ENCODE measurements at regions not wholly inside any gene's neighbourhood (a gene's known extent, or its start where the extent isn't known, plus 50 kb on each side); places are given as distances from the start of the nearest gene placed in this dataset.

DNA sequence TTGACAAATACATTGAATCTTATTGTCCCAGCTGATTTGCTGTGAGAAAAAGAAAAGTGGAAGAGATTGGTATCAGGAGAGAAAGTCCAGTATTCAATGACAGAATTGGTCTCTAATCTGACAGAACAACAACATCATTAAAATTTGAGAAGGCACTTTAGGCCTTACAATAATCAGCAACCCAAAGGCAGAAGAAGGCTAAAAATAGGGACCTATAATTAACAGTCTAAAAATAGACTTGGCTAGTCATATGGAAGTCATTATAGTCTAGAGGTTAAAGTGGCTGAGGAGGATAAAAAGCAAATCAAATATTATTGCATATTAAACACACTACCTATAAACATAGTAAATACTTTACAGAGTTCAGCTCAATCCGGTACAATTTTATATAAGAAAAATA is 393.6 kb upstream of the JAG1 start:
- H3K27me3 ChIP-seq, result no peaks in the 10 kb centered on the region
- no peaks in the 10 kb centered on the region for H3K36me3 ChIP-seq
- H3K36me3 Mint-ChIP-seq, result no peaks in the 10 kb centered on the region
- no peaks in the 10 kb centered on the region for H3F3A ChIP-seq (ENCODE audit: low read depth)
- DNase-seq (ENCODE audit: low spot score), result no peak
- no peak overlapping the region for H3K4me3 Mint-ChIP-seq
- no peaks in the 10 kb centered on the region for H3K79me2 ChIP-seq (ENCODE audit: low read depth)
- H3K27ac ChIP-seq, result no peak overlapping the region
- peaks cover 3% of the 10 kb centered on the region for H3K4me1 ChIP-seq
- peaks cover 5% of the 10 kb centered on the region for H3K9me3 Mint-ChIP-seq
- no peak overlapping the region for H2AFZ ChIP-seq (replicated peaks)
- TF ChIP-seq EZH2 (IDR thresholded peaks at IDR 0.05) (no peak), EZH2phosphoT487 (IDR thresholded peaks at IDR 0.05) (no peak)
- TF ChIP-seq, protein P1, sequence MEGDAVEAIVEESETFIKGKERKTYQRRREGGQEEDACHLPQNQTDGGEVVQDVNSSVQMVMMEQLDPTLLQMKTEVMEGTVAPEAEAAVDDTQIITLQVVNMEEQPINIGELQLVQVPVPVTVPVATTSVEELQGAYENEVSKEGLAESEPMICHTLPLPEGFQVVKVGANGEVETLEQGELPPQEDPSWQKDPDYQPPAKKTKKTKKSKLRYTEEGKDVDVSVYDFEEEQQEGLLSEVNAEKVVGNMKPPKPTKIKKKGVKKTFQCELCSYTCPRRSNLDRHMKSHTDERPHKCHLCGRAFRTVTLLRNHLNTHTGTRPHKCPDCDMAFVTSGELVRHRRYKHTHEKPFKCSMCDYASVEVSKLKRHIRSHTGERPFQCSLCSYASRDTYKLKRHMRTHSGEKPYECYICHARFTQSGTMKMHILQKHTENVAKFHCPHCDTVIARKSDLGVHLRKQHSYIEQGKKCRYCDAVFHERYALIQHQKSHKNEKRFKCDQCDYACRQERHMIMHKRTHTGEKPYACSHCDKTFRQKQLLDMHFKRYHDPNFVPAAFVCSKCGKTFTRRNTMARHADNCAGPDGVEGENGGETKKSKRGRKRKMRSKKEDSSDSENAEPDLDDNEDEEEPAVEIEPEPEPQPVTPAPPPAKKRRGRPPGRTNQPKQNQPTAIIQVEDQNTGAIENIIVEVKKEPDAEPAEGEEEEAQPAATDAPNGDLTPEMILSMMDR (IDR thresholded peaks at IDR 0.05), result no peak
- no peak overlapping the region for H3K4me3 ChIP-seq
- H3K4me2 ChIP-seq, result no peak overlapping the region
- H3K9me3 ChIP-seq (ENCODE audit: low read depth), result no peaks in the 10 kb centered on the region
- no peaks in the 10 kb centered on the region for H4K20me1 ChIP-seq (ENCODE audit: low read depth)
- H3K27ac Mint-ChIP-seq, result no peak overlapping the region
- peaks cover 3% of the 10 kb centered on the region for H3K4me1 Mint-ChIP-seq
- no peaks in the 10 kb centered on the region for H3K27me3 Mint-ChIP-seq (ENCODE audit: insufficient read depth, low read depth)
- no peak overlapping the region for H3K9ac ChIP-seq

DNA sequence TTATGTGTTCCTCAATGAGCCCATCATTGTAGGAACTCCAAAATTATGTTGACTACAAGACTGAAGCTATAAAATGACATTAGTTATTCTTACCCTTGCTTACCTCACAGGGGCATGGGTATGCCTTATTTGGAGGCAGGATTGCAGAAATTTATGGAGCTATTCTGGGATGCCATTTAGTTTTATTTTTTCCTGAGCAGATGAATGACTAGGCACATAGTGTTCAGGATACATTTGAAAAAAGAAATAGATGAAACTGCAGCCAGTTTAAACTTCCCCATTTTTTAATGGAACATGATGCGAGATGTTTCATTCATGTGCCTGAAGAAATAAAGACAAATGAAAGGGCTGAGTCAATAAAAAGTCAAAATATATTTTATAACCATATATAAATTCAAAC is 399.2 kb upstream of the JAG1 start:
- H3K9me3 Mint-ChIP-seq, result peaks cover 7% of the 10 kb centered on the region
- no peak overlapping the region for H3K9ac ChIP-seq

DNA sequence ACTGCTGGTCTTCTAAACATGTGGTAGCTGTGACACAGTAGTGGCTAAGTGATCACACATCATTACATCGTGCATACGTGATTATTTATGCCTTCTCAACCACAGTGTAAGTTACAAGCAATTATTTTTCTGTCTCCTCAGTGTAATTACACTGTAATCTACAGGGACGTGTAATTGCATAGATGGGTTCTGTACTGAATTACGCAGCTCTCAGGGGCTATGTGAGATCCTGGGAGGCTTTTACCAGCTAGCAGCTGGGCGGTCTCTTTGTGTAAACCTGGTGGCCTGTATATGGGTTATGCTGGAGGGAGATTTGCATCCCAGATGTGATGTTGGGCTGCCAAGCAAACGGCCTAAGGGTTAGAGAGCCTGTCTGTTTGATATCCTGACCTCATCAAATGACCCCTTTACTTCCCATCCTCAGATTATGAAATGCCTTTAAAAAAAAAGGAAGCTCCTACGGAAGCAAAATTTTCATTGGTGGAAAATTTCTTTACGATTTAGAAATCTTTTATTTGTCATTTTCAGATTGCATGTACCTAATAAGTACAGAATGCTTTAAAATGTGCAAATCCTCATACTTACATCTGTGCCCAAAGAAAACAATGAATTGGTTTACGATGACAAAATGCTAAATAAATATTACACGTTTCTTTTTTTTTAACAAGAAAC is 402.8 kb upstream of the JAG1 start:
- Histone ChIP-seq H3F3A (ENCODE audit: low read depth) (no peaks in the 10 kb centered on the region), H3K9ac (no peak overlapping the region), H3K79me2 (ENCODE audit: low read depth) (no peaks in the 10 kb centered on the region), H3K4me1 (peaks cover 6% of the 10 kb centered on the region), H3K27ac (no peak overlapping the region), H3K9me3 (ENCODE audit: low read depth) (no peaks in the 10 kb centered on the region), H3K4me2 (no peak overlapping the region), H3K27me3 (no peaks in the 10 kb centered on the region), H3K36me3 (no peaks in the 10 kb centered on the region), H3K4me3 (no peak overlapping the region), H4K20me1 (ENCODE audit: low read depth) (no peaks in the 10 kb centered on the region), H2AFZ (replicated peaks) (peak overlapping the region; percentile 15)
- peaks cover 3% of the 10 kb centered on the region for H3K27me3 Mint-ChIP-seq (ENCODE audit: insufficient read depth, low read depth)
- DNase-seq (ENCODE audit: low spot score), result peak; percentile 15
- H3K36me3 Mint-ChIP-seq, result no peaks in the 10 kb centered on the region
- H3K9me3 Mint-ChIP-seq, result peaks cover 7% of the 10 kb centered on the region
- TF ChIP-seq EZH2 (IDR thresholded peaks at IDR 0.05), result no peak
- TF ChIP-seq, protein P1 (IDR thresholded peaks at IDR 0.05), result no peak
- no peak for TF ChIP-seq EZH2phosphoT487 (IDR thresholded peaks at IDR 0.05)
- H3K27ac Mint-ChIP-seq, result peak overlapping the region; percentile 39
- no peak overlapping the region for H3K4me3 Mint-ChIP-seq
- H3K4me1 Mint-ChIP-seq, result peaks cover 24% of the 10 kb centered on the region

More for the DNA sequence above, 399.2 kb upstream of the JAG1 start:
- Histone ChIP-seq H3K79me2 (ENCODE audit: low read depth) (no peaks in the 10 kb centered on the region), H3K27ac (no peak overlapping the region), H3K4me2 (no peak overlapping the region), H3K4me3 (no peak overlapping the region), H3K36me3 (no peaks in the 10 kb centered on the region), H2AFZ (replicated peaks) (no peak overlapping the region), H4K20me1 (ENCODE audit: low read depth) (no peaks in the 10 kb centered on the region), H3K27me3 (no peaks in the 10 kb centered on the region), H3K9me3 (ENCODE audit: low read depth) (no peaks in the 10 kb centered on the region), H3K4me1 (peaks cover 6% of the 10 kb centered on the region), H3F3A (ENCODE audit: low read depth) (no peaks in the 10 kb centered on the region)
- no peaks in the 10 kb centered on the region for H3K27me3 Mint-ChIP-seq (ENCODE audit: insufficient read depth, low read depth)
- H3K4me3 Mint-ChIP-seq, result no peak overlapping the region
- H3K27ac Mint-ChIP-seq, result no peak overlapping the region
- H3K36me3 Mint-ChIP-seq, result no peaks in the 10 kb centered on the region
- TF ChIP-seq EZH2phosphoT487 (IDR thresholded peaks at IDR 0.05) (no peak), EZH2 (IDR thresholded peaks at IDR 0.05) (no peak)
- TF ChIP-seq, protein P1 (IDR thresholded peaks at IDR 0.05), result no peak
- DNase-seq (ENCODE audit: low spot score), result no peak
- peaks cover 12% of the 10 kb centered on the region for H3K4me1 Mint-ChIP-seq
